ENCODE measurements at regions not wholly inside any gene's neighbourhood (a gene's known extent, or its start where the extent isn't known, plus 50 kb on each side); places are given as distances from the start of the nearest gene placed in this dataset.

- Histone ChIP-seq H3K14ac (ENCODE audit: insufficient read depth, low read length) (no peak overlapping the region), H2AK5ac (ENCODE audit: insufficient read length, low read length) (no peak overlapping the region), H4K20me1 (ENCODE audit: control insufficient read depth, insufficient read depth, insufficient read length) (no peaks in the 10 kb centered on the region), H3K4me2 (ENCODE audit: insufficient read depth, insufficient read length, low read length) (no peak overlapping the region), H3K23ac (ENCODE audit: insufficient read length, low read depth, low read length) (no peak overlapping the region), H4K5ac (ENCODE audit: insufficient read length, low read depth, low read length) (no peak overlapping the region), H3K27ac (ENCODE audit: insufficient read length, low read depth, low read length) (no peak overlapping the region), H3K4me1 (ENCODE audit: insufficient read depth, low read length) (no peaks in the 10 kb centered on the region), H3K4ac (ENCODE audit: low read depth, low read length) (no peak overlapping the region), H3T11ph (ENCODE audit: low read length) (no peak overlapping the region), H2AFZ (ENCODE audit: low read length) (no peak overlapping the region), H3K23me2 (ENCODE audit: insufficient read length, low read depth, low read length, poor library complexity, severe bottlenecking) (no peaks in the 10 kb centered on the region), H3K27me3 (ENCODE audit: insufficient read depth, low read length) (no peaks in the 10 kb centered on the region), H2BK120ac (ENCODE audit: low read depth, low read length, poor library complexity, severe bottlenecking) (no peak overlapping the region), H4K8ac (replicated peaks; ENCODE audit: insufficient read length, low read depth, low read length) (no peak overlapping the region), H3K79me2 (ENCODE audit: insufficient read depth, low read length) (no peaks in the 10 kb centered on the region), H2BK5ac (ENCODE audit: insufficient read length, low read length) (no peak overlapping the region), H3K79me1 (ENCODE audit: insufficient read depth, low read depth, low read length, poor library complexity, severe bottlenecking) (no peaks in the 10 kb centered on the region), H2BK15ac (ENCODE audit: low read depth, low read length) (no peak overlapping the region), H3K18ac (ENCODE audit: insufficient read length, low read depth, low read length) (no peak overlapping the region), H3K56ac (ENCODE audit: insufficient read length, low read depth, low read length) (no peak overlapping the region), H3K9ac (ENCODE audit: extremely low read depth, insufficient read length, low read length) (no peak overlapping the region), H3K9me3 (ENCODE audit: control insufficient read depth, low read depth, low read length) (no peaks in the 10 kb centered on the region), H4K91ac (ENCODE audit: insufficient read length, low read depth, low read length) (no peak overlapping the region), H2BK12ac (ENCODE audit: insufficient read length, low read depth, low read length) (no peak overlapping the region), H2BK20ac (ENCODE audit: low read depth, low read length, poor library complexity, severe bottlenecking) (no peak overlapping the region)
- H3K9me3 Mint-ChIP-seq = no peaks in the 10 kb centered on the region
- no peaks in the 10 kb centered on the region for H3K27me3 Mint-ChIP-seq (ENCODE audit: low read depth)
- no peak overlapping the region for H3K27ac Mint-ChIP-seq
- no CpG with 5 or more reads among the region's 3 CpGs for WGBS (ENCODE audit: extremely low coverage, insufficient read length, low lambda C conversion rate)
- peaks cover 0 to 4% of the 10 kb centered on the region in 2 experiments; a peak in 2 of 4 replicates for H3K4me1 Mint-ChIP-seq
- no peak overlapping the region for H3K4me3 Mint-ChIP-seq
- DNase-seq = no peak
- no peaks in the 10 kb centered on the region for H3K36me3 Mint-ChIP-seq (ENCODE audit: insufficient read depth in 1 of 3, low read depth in 3 of 3)
- TF ChIP-seq CTCF (conservative IDR thresholded peaks at IDR 0.05) = no peak
Observed at GRCh38 chr6:121582262-121582661, 146.8 kb downstream of the GJA1 start.

All from H9 (cell line).